ENCODE measurements at regions not wholly inside any gene's neighbourhood (a gene's known extent, or its start where the extent isn't known, plus 50 kb on each side); places are given as distances from the start of the nearest gene placed in this dataset.

DNA sequence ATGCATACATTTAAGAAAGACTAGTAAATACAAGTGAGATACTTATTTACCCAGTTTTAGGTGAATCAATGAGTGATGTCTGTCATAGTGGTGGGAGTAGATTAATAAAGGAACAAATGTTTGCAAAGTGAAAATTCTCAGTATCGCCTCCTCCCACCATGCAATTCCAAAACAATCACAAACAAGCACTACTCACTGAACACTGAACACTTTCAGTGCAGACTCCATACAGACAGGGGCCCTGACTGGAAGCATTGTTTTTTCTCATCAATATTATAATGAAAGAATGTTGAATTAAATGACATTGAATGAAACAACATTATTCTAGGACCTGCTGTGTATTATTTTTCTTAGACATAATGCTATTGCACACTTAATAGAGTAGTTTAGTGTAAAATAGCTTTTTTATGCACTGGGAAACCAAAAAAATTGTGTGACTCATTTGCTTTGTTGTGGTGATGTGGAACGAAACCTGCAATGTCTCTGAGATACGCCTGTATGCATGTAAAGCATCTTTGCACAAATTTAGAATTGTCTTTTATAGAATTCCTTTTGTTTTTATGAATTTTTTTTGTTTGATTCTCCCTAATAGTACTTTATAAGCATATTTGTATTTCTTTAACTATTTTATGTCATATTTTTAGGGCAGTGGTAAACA, 317.5 kb downstream of the UTRN start:
- Histone ChIP-seq H3K4me2 (ENCODE audit: insufficient read depth, insufficient read length, low read length) (no peak overlapping the region), H3K4ac (ENCODE audit: low read depth, low read length) (no peak overlapping the region), H3K79me1 (ENCODE audit: insufficient read depth, low read depth, low read length, poor library complexity, severe bottlenecking) (no peaks in the 10 kb centered on the region), H2BK12ac (ENCODE audit: insufficient read length, low read depth, low read length) (no peak overlapping the region), H3K79me2 (ENCODE audit: insufficient read depth, low read length) (no peaks in the 10 kb centered on the region), H2BK5ac (ENCODE audit: insufficient read length, low read length) (no peak overlapping the region), H4K91ac (ENCODE audit: insufficient read length, low read depth, low read length) (no peak overlapping the region), H3K56ac (ENCODE audit: insufficient read length, low read depth, low read length) (no peak overlapping the region), H3K18ac (ENCODE audit: insufficient read length, low read depth, low read length) (no peak overlapping the region), H3K27me3 (ENCODE audit: insufficient read depth, low read length) (no peaks in the 10 kb centered on the region), H3K9me3 (ENCODE audit: control insufficient read depth, low read depth, low read length) (no peaks in the 10 kb centered on the region), H4K8ac (replicated peaks; ENCODE audit: insufficient read length, low read depth, low read length) (no peak overlapping the region), H2BK120ac (ENCODE audit: low read depth, low read length, poor library complexity, severe bottlenecking) (no peak overlapping the region), H2AFZ (ENCODE audit: low read length) (no peak overlapping the region), H3K27ac (ENCODE audit: insufficient read length, low read depth, low read length) (no peak overlapping the region), H3K14ac (ENCODE audit: insufficient read depth, low read length) (no peak overlapping the region), H3T11ph (ENCODE audit: low read length) (no peak overlapping the region), H3K9ac (ENCODE audit: extremely low read depth, insufficient read length, low read length) (no peak overlapping the region), H3K4me1 (ENCODE audit: insufficient read depth, low read length) (no peaks in the 10 kb centered on the region), H3K23ac (ENCODE audit: insufficient read length, low read depth, low read length) (no peak overlapping the region), H4K20me1 (ENCODE audit: control insufficient read depth, insufficient read depth, insufficient read length) (no peaks in the 10 kb centered on the region), H2AK5ac (ENCODE audit: insufficient read length, low read length) (no peak overlapping the region), H3K23me2 (ENCODE audit: insufficient read length, low read depth, low read length, poor library complexity, severe bottlenecking) (no peaks in the 10 kb centered on the region), H4K5ac (ENCODE audit: insufficient read length, low read depth, low read length) (no peak overlapping the region), H2BK15ac (ENCODE audit: low read depth, low read length) (no peak overlapping the region), H2BK20ac (ENCODE audit: low read depth, low read length, poor library complexity, severe bottlenecking) (no peak overlapping the region)
- H3K4me3 Mint-ChIP-seq, result no peak overlapping the region
- peak overlapping the region in 1 of 3 experiments; percentile 53; a peak in 1 of 7 replicates for H3K27ac Mint-ChIP-seq
- TF ChIP-seq, protein P1, sequence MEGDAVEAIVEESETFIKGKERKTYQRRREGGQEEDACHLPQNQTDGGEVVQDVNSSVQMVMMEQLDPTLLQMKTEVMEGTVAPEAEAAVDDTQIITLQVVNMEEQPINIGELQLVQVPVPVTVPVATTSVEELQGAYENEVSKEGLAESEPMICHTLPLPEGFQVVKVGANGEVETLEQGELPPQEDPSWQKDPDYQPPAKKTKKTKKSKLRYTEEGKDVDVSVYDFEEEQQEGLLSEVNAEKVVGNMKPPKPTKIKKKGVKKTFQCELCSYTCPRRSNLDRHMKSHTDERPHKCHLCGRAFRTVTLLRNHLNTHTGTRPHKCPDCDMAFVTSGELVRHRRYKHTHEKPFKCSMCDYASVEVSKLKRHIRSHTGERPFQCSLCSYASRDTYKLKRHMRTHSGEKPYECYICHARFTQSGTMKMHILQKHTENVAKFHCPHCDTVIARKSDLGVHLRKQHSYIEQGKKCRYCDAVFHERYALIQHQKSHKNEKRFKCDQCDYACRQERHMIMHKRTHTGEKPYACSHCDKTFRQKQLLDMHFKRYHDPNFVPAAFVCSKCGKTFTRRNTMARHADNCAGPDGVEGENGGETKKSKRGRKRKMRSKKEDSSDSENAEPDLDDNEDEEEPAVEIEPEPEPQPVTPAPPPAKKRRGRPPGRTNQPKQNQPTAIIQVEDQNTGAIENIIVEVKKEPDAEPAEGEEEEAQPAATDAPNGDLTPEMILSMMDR (conservative IDR thresholded peaks at IDR 0.05), result no peak
- H3K9me3 Mint-ChIP-seq, result peaks cover 15 to 16% of the 10 kb centered on the region in 2 experiments
- no peak for DNase-seq
- H3K4me1 Mint-ChIP-seq, result peaks cover 26 to 33% of the 10 kb centered on the region in 2 experiments
- no peaks in the 10 kb centered on the region for H3K27me3 Mint-ChIP-seq (ENCODE audit: low read depth)
- peaks cover 17 to 75% (median 32%) of the 10 kb centered on the region in 3 experiments for H3K36me3 Mint-ChIP-seq (ENCODE audit: insufficient read depth in 1 of 3, low read depth in 3 of 3)
- no CpG with 5 or more reads among the region's 3 CpGs for WGBS (ENCODE audit: extremely low coverage, insufficient read length, low lambda C conversion rate)

Measured in H9 (cell line).